NCI-H774 (cell line): ENCODE measurements at regions not wholly inside any gene's neighbourhood (a gene's known extent, or its start where the extent isn't known, plus 50 kb on each side); places are given as distances from the start of the nearest gene placed in this dataset.

Source experiments
- DNase-seq: peaks from one replicate; lab custom pipeline; 2025; lab: John Stamatoyannopoulos, UW

DNA sequence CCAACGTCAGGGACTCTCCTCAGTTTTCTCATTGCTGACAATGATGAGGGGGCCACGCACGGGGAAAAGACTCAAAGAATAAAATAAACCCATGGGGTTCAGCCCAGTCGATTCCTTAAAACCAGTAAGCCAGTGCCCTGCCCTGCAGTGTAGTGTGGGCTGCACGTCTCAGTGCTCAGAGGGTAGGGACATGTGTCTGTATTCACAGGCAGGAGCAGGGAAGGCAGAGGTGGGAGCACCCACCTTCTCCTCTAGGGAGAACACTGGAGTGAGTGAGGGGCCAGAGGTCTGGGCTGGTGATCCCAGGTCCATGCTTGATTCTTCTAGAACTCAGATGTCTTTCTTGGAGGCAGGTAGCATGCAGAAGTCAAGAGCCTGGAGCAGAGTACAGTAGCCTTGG, 303.6 kb downstream of the MATN1 start:
- no peak for DNase-seq

- DNase-seq = no peak
Observed at GRCh38 chr1:30418939-30419720, 304.3 kb downstream of the MATN1 start.

DNA sequence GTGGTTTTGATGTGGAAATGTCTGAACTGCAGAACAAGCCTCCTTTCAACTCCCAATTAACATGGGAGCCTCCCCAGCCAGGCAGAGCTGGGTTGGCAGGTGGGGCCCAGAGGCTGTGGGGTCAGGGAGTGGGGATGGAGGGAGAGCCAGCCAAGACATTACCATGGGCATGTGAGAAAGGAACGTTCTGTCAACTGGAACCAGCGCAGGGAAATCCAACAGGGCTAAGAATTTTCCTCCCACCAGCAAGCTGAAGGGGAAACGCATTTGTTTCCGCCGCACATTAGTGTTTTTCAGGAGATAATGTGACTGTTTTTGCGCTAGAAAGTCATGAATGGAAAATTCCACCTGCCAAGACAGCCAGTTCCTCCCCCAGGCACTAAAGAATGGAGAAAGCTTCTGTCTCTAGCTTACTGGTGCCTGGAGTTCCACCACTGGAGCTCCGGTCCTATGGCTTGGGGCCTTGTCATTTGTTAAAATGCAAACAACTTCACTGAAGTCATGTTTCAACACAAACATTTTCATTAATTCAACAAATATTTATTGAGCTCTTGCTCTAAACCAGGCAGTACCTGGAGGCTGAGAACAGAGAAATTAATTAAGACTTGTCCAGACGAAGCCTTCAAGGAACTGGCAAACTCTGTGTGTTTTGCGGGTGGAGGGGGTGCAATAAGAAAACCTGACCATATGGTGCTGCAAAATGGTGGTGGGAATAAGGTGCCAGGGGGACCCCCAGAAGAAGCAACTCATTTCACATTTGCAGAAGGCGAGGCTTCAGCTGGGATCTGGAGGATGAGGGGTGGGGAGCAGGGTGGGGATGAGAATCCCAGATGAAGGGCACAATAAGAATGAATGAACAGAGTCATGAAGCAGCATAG, 305.1 kb downstream of the MATN1 start:
- no peak for DNase-seq

- DNase-seq = no peak
Observed at GRCh38 chr1:30417701-30418046, 305.7 kb downstream of the MATN1 start.

GRCh38 chr1:30417001-30417700, 306.2 kb downstream of the MATN1 start:
- no peak for DNase-seq

GRCh38 chr1:30416221-30416820, 307.1 kb downstream of the MATN1 start:
- DNase-seq = no peak

GRCh38 chr1:30415171-30415940, 308.0 kb downstream of the MATN1 start:
- no peak for DNase-seq

- DNase-seq = no peak
Observed at GRCh38 chr1:30414851-30415165, 308.6 kb downstream of the MATN1 start.

DNA sequence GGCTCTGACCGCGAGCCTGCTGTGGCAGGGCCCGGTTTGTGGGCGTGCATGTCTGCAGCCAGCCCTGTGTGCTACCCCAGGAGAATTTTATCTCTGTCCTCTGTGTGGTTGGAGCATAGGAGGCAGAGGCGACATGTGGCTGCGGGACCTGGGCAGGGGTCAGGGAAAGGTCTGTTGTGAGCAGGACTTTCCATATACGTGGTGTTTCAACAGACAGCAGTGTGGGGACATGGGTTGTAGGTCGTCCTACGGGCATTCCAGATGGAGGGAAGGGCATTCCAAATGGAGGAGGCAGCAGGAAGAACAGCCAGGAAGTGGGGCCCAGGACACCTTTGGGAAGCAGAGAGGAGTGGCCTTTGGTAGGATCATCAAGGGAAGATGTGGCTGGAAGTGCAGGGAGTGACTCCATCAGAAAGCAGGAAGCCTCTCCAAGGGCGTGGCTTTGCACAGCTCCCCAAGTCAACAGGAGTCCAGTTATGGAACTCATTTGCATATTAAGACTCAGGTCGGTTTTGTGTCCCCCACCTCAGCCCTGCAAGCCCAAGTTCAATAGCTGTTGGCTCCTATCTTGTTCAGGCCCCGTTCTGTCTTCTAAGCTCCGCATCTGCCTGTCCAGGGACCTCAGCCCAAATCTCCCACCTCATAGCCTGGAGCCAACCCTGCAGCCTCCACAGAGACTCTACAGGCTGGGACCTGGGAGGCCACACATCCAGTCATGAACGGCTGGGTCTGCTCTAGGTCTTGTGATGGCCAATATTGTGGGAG, 309.1 kb downstream of the MATN1 start:
- no peak for DNase-seq

- DNase-seq = no peak
Observed at GRCh38 chr1:30413606-30414005, 309.8 kb downstream of the MATN1 start.

DNA sequence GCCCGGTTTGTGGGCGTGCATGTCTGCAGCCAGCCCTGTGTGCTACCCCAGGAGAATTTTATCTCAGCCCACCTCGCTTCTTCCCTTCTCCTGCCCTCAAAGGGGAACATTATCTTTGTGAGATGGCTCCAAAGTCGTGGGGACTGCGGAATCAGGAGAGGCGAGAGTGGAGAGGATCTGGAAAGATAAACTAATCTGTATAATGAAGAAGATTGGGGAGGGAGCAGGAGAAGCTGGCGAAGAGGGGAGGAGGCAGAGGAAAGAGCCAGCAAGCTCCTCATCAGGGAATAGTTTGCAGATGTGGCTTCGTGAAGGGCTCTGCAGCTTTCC, 310.3 kb downstream of the MATN1 start:
- DNase-seq = no peak

DNA sequence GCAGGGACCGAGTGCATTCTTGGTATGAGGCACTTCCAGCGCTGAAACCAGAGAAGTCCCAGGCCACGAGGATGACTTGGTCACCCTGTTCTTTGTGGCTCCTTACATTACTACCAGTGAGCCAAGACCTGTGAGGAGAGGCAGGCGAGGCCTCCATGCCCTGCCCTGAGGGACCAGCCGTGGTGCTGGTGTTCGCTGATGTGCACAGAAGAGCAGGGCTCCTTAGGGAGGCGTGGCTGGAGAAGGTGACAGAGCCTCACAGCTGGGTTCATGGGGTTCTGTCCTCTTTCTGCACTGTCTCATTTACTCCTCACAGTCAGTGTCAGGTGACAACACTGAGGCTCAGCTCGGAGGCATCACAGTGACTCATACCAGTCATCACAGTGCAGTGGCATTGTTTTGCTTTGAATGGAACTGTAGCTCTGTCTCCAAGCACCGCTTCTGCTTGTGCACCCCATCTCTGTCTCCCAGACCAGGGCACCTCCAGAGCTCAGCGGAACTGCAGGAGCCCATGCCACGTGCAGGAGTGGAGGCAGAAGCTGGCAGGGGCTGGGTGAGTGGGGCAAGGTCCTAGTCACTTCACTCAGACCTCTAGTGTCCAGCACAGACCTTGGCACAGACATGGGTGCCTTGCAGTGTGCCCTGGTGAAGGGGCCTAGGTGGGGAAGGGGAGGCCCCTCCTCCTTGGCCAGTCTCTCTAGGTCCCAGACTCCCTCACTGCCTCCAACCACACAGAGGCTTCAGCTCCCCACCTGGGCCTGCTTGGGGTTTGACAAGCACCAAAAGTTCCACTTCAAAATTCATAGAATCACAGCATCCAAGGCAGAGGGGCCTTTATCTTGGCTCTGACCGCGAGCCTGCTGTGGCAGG, 310.9 kb downstream of the MATN1 start:
- no peak for DNase-seq

DNA sequence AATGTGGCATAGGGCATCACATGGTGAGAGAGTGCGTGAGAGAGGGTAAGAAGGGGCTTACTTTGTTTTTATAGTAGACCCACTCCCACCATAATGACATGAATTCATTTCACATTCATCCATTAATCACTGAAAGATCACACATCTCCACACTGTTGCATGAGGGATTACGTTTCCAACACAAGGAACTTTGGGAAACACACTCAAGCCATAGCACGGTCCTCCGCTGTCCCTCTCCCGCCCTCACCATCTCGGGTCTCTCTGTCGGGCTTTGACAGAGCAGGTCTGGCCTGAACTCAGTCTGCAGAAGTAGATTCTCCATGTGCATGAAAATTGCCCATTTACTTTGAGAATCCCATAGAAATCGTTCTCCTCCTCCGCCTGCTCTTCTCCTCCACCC, 312.2 kb downstream of the MATN1 start:
- DNase-seq = no peak

GRCh38 chr1:30410153-30410851, 313.1 kb downstream of the MATN1 start:
- DNase-seq = no peak

GRCh38 chr1:30409476-30410152, 313.8 kb downstream of the MATN1 start:
- DNase-seq = no peak

DNA sequence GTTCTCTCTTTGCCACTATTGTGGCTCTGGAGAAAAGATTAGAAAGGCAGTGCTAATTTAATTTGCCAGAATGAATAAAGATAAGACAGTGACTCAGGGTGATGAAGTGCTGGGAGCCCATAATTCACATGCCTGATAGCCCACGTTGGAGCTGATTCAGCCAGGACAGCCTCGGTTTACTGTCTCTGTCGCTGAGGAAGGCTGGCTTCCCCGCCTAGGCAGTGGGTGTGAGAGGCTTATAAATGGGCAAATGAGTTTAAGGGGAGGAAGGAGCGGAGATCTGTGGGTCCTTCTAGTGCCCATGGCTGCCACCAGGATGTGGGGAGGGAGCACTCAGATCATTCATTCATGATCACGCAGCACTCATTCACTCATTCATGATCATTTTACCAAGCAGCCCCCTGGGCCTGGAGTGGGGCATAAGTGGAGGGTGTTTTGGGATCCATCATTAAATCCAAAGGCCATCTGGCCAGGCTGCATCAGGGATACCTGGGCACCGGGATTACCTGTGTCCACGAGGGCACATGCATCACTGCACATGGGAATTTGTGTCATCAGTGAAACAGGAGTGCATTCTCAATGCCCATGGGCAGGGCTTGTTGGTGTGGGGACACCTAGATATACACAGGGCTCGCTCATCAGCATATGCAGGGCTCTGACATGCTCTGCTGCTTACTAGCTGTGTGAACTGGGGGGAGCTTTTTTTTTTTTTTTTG, 315.4 kb downstream of the MATN1 start:
- no peak for DNase-seq

DNA sequence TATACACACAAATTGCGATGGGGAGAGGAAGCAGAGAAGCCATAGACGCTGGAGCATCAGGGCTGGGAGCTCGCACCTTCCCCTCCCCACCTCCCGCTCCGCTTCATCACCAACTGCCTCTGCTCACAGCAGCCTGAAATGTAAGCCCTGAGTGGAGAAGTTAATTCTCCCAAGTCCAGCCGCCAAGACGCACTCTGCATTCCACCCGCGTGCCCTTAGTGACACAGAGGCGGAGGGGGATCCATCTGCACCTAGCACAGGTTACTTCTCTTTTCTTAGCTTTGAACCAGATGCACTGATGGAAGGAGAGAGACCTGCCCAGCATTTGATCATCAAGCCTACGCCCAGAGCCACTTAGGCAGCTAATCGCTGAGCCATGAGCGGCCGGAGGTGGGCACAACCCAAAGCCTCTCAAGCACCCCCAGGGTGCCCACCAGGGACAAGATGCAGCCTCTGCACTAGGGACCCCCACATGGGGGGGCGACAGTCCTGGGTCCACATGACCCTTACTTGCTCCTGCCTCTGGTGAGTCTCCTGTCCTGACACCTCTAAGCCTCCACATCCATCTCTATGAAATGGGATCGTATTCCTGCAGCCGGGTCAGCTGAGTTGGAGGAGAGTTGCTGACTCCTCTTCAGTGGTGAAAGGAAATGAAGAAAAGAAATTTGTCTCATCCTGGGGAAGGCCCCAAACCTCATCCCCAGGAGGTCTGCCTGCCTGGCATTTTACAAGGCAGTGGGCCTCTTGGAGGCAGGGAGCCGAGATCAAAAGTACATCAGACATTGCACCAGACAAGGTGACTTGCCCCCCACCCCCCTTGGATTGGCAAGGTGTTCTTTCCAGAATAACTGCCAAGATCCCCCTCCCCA, 316.2 kb downstream of the MATN1 start:
- DNase-seq = no peak
